ENCODE measurements at regions not wholly inside any gene's neighbourhood (a gene's known extent, or its start where the extent isn't known, plus 50 kb on each side); places are given as distances from the start of the nearest gene placed in this dataset.
A peak's percentile ranks its signal among the peaks of the same experiment; 100 is the strongest.
"Not testable (repeated sequence)": the region's sequence is repeated elsewhere in the genome, so short reads cannot be mapped to it uniquely, and the experiment has no call there.

- H3K9ac ChIP-seq (ENCODE audit: insufficient read length): no peak overlapping the region
- H3K9me3 ChIP-seq (ENCODE audit: low read depth, low read length): no peaks in the 10 kb centered on the region
- no peak overlapping the region for H3K27ac ChIP-seq
- no peak for DNase-seq (ENCODE audit: low read depth, low spot score)
- H3K4me3 ChIP-seq: no peak overlapping the region
- TF ChIP-seq POLR2AphosphoS5 (IDR thresholded peaks at IDR 0.05; ENCODE audit: borderline replicate concordance, low read depth, low read length): no peak
- no peak for TF ChIP-seq FOXP2 (optimal IDR thresholded peaks at IDR 0.05; ENCODE audit: control extremely low read depth, extremely low read length, insufficient read depth)
- TF ChIP-seq EZH2 (IDR thresholded peaks at IDR 0.05): no peak
- H3K36me3 ChIP-seq (ENCODE audit: insufficient read depth, low read length): no peaks in the 10 kb centered on the region
Measured at GRCh38 chr1:172843444-172843843, 184.5 kb downstream of the FASLG start.

GRCh38 chr1:172845371-172845770 lies 186.5 kb downstream of the FASLG start:
- H3K27ac ChIP-seq: peak overlapping the region; percentile 19; the same call in 1 of the 2 replicates
- no peak for TF ChIP-seq FOXP2 (optimal IDR thresholded peaks at IDR 0.05; ENCODE audit: control extremely low read depth, extremely low read length, insufficient read depth)
- no peak for TF ChIP-seq POLR2AphosphoS5 (IDR thresholded peaks at IDR 0.05; ENCODE audit: borderline replicate concordance, low read depth, low read length)
- no peak for TF ChIP-seq EZH2 (IDR thresholded peaks at IDR 0.05)
- H3K4me3 ChIP-seq: 0 out of 2 replicates have a peak overlapping the region, but pooled peaks have one; percentile 10
- H3K36me3 ChIP-seq (ENCODE audit: insufficient read depth, low read length): no peaks in the 10 kb centered on the region
- no peak overlapping the region for H3K9ac ChIP-seq (ENCODE audit: insufficient read length)
- no peak for DNase-seq (ENCODE audit: low read depth, low spot score)
- H3K9me3 ChIP-seq (ENCODE audit: low read depth, low read length): no peaks in the 10 kb centered on the region

- TF ChIP-seq FOXP2 (optimal IDR thresholded peaks at IDR 0.05; ENCODE audit: control extremely low read depth, extremely low read length, insufficient read depth) (no peak), EZH2 (IDR thresholded peaks at IDR 0.05) (no peak), POLR2AphosphoS5 (IDR thresholded peaks at IDR 0.05; ENCODE audit: borderline replicate concordance, low read depth, low read length) (no peak)
- no peaks in the 10 kb centered on the region for H3K9me3 ChIP-seq (ENCODE audit: low read depth, low read length)
- no peak overlapping the region for H3K4me3 ChIP-seq
- no peak overlapping the region for H3K9ac ChIP-seq (ENCODE audit: insufficient read length)
- peak overlapping the region; percentile 19; the same call in 1 of the 2 replicates for H3K27ac ChIP-seq
- no peaks in the 10 kb centered on the region for H3K36me3 ChIP-seq (ENCODE audit: insufficient read depth, low read length)
- DNase-seq (ENCODE audit: low read depth, low spot score): no peak
Measured at GRCh38 chr1:172845865-172846264, 187.0 kb downstream of the FASLG start.

GRCh38 chr1:172847814-172848213 lies 188.9 kb downstream of the FASLG start:
- DNase-seq (ENCODE audit: low read depth, low spot score); H3K27ac ChIP-seq; H3K36me3 ChIP-seq (ENCODE audit: insufficient read depth, low read length); H3K9ac ChIP-seq (ENCODE audit: insufficient read length); H3K4me3 ChIP-seq; H3K9me3 ChIP-seq (ENCODE audit: low read depth, low read length): not testable (repeated sequence)

GRCh38 chr1:172849653-172850052 lies 190.8 kb downstream of the FASLG start:
- Histone ChIP-seq H3K9ac (ENCODE audit: insufficient read length) (no peak overlapping the region), H3K27ac (no peak overlapping the region), H3K9me3 (ENCODE audit: low read depth, low read length) (no peaks in the 10 kb centered on the region), H3K36me3 (ENCODE audit: insufficient read depth, low read length) (no peaks in the 10 kb centered on the region), H3K4me3 (no peak overlapping the region)
- no peak for TF ChIP-seq FOXP2 (optimal IDR thresholded peaks at IDR 0.05; ENCODE audit: control extremely low read depth, extremely low read length, insufficient read depth)
- no peak for TF ChIP-seq POLR2AphosphoS5 (IDR thresholded peaks at IDR 0.05; ENCODE audit: borderline replicate concordance, low read depth, low read length)
- no peak for TF ChIP-seq EZH2 (IDR thresholded peaks at IDR 0.05)
- DNase-seq (ENCODE audit: low read depth, low spot score): no peak

GRCh38 chr1:172851077-172851476 lies 192.2 kb downstream of the FASLG start:
- Histone ChIP-seq H3K27ac (no peak overlapping the region), H3K36me3 (ENCODE audit: insufficient read depth, low read length) (no peaks in the 10 kb centered on the region), H3K9ac (ENCODE audit: insufficient read length) (no peak overlapping the region), H3K9me3 (ENCODE audit: low read depth, low read length) (no peaks in the 10 kb centered on the region), H3K4me3 (no peak overlapping the region)
- no peak for DNase-seq (ENCODE audit: low read depth, low spot score)
- TF ChIP-seq POLR2AphosphoS5 (IDR thresholded peaks at IDR 0.05; ENCODE audit: borderline replicate concordance, low read depth, low read length) (no peak), FOXP2 (optimal IDR thresholded peaks at IDR 0.05; ENCODE audit: control extremely low read depth, extremely low read length, insufficient read depth) (no peak), EZH2 (IDR thresholded peaks at IDR 0.05) (no peak)

- Histone ChIP-seq H3K9me3 (ENCODE audit: low read depth, low read length) (no peaks in the 10 kb centered on the region), H3K36me3 (ENCODE audit: insufficient read depth, low read length) (no peaks in the 10 kb centered on the region), H3K27ac (no peak overlapping the region), H3K4me3 (no peak overlapping the region), H3K9ac (ENCODE audit: insufficient read length) (no peak overlapping the region)
- TF ChIP-seq POLR2AphosphoS5 (IDR thresholded peaks at IDR 0.05; ENCODE audit: borderline replicate concordance, low read depth, low read length) (no peak), EZH2 (IDR thresholded peaks at IDR 0.05) (no peak), FOXP2 (optimal IDR thresholded peaks at IDR 0.05; ENCODE audit: control extremely low read depth, extremely low read length, insufficient read depth) (no peak)
- no peak for DNase-seq (ENCODE audit: low read depth, low spot score)
Measured at GRCh38 chr1:172851856-172852255, 193.0 kb downstream of the FASLG start.

- H3K9ac ChIP-seq (ENCODE audit: insufficient read length); H3K36me3 ChIP-seq (ENCODE audit: insufficient read depth, low read length); H3K27ac ChIP-seq; DNase-seq (ENCODE audit: low read depth, low spot score); H3K9me3 ChIP-seq (ENCODE audit: low read depth, low read length); H3K4me3 ChIP-seq: not testable (repeated sequence)
Measured at GRCh38 chr1:172855983-172856382, 194.8 kb downstream of the TNFSF18 start.

GRCh38 chr1:172863031-172863430 lies 187.7 kb downstream of the TNFSF18 start:
- Histone ChIP-seq H3K9ac (ENCODE audit: insufficient read length) (no peak overlapping the region), H3K9me3 (ENCODE audit: low read depth, low read length) (no peaks in the 10 kb centered on the region), H3K4me3 (no peak overlapping the region), H3K36me3 (ENCODE audit: insufficient read depth, low read length) (no peaks in the 10 kb centered on the region), H3K27ac (no peak overlapping the region)
- TF ChIP-seq FOXP2 (optimal IDR thresholded peaks at IDR 0.05; ENCODE audit: control extremely low read depth, extremely low read length, insufficient read depth) (no peak), EZH2 (IDR thresholded peaks at IDR 0.05) (no peak), POLR2AphosphoS5 (IDR thresholded peaks at IDR 0.05; ENCODE audit: borderline replicate concordance, low read depth, low read length) (no peak)
- DNase-seq (ENCODE audit: low read depth, low spot score): no peak

Measured in SK-N-MC (cell line).